GM19372 (cell line): ENCODE measurements at regions not wholly inside any gene's neighbourhood (a gene's known extent, or its start where the extent isn't known, plus 50 kb on each side); places are given as distances from the start of the nearest gene placed in this dataset.
"Not testable (repeated sequence)": the region's sequence is repeated elsewhere in the genome, so short reads cannot be mapped to it uniquely, and the experiment has no call there.

Experiments used
- ATAC-seq: cut with Tn5 transposase; IDR thresholded peaks from one replicate; pipeline ENCODE4 v1.9.1; 2021; ENCODE audit warnings: mild to moderate bottlenecking, low read depth, moderate library complexity; ENCODE audit not compliant: unreplicated experiment

DNA sequence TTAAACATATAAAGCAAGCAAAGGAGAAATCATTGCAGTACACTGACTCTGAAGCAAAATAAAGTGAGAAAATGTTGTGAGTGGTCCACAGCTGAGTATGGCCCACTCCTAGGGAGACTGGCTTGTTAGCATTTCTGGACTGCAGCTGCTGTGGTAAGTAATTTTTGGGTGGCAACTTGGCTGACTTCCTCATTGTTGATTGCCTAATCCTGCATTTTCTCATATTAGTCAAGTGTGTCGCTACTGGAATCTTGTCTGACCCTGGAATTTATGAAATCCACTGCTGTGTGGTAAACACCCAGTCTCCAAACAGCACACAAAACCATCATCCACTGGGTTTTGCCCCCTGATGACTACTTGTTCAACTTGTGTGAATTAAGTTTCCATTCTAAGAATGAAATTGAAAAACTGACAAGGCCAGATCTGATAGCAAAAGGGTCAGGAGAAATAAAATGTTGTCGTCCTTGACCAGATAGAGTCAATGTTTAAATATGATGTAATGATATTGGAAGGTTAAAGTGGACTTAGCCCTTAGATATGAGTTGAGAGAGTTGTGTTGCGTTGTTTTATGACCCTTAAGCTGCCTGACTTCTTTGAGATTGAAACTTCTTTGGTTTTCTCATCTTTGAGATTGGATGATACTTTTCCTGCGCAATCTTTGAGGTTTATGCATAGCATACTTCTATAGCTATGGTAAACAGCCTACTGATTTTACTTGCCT is 106.6 kb upstream of the SEC22B start:
- not testable (repeated sequence) for ATAC-seq

DNA sequence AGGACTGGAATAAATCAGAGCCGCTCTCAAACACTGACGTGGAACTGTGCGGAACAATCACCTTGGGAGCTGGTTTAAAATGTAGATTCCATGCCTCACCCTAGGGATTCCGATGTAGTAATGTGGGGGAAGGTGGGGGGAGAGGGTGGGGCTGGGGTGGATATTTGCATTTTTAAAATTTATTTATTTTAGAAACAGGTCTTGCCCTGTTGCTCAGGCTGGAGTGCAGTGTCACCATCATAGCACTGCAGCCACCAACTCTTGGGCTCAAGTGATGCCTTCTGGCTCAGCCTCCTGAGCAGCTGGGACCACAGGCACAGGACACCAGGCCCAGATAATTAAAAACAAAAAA is 101.9 kb upstream of the SEC22B start:
- ATAC-seq: not testable (repeated sequence)

DNA sequence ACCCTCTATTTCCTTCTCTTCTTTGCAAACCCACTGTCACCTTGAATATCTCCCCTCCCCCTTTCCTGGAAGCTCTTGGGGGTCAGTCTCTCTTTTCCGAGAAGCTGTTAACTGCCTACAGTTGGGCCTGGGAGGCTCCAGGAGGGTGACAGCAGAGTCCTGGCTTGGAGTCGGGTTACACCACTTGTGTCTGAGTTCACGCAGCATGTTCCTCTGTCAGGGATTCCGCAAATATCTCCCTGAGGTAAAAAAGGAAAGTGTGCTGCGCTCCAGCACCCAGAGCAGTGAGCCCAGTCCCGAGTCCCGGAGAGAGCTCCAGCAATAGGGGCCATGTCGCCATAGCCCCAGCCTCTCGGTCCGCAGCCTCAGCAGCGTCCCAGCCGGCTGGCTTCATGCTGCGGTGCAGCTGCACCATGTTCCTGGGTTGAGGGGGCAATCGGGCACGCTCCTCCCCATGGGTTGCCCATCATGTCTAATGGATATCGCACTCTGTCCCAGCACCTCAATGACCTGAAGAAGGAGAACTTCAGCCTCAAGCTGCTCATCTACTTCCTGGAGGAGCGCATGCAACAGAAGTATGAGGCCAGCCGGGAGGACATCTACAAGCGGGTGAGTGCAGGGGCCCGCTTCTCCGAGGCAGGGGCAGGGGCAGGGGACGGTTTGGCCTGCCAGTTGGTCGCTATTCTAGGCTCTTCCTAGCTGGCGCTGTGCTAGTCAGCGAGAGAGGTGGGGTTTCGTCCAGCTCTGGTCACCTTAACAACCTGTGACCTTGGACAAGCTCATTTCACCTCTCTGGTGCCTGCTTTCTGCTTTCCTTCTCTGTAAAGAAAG is 101.3 kb upstream of the SEC22B start:
- ATAC-seq: not testable (repeated sequence)

DNA sequence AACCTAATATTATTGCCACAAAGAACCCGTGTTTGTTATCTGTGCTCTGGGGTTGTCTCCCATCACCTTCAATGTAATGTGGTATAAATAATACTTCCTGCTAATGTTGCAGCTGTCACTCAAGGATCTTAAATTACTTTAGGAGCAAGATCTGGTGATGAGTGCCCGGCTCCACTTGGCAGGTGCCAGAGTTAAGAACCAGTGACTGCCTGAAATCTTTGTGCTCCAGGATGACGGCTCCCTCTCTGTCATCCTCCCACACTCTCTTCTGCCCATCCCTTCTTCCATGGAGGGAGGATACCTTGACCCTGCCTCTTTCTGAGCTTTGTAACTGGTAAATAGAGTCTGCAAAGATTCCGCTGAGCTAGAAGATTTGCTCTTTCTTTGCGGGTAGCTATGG is 100.4 kb upstream of the SEC22B start:
- not testable (repeated sequence) for ATAC-seq

DNA sequence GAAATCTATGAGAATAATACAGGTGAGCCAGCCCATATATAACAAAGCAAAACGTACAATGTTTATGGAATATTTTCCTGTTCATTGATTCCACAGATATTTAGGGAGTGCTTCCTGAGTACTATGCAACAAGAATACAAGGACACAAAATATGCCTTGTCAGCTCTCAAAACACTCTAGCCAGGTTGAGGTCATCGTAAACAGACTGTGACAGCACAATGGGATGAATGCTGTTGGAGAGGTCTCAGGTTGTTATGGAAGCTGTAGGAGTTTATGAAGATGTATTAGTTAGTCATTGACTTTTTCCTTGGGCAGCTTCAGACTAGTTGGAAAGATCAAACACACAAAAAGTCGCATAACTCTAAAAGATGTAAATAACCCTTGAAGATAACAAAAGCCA is 98.1 kb upstream of the SEC22B start:
- ATAC-seq: not testable (repeated sequence)

DNA sequence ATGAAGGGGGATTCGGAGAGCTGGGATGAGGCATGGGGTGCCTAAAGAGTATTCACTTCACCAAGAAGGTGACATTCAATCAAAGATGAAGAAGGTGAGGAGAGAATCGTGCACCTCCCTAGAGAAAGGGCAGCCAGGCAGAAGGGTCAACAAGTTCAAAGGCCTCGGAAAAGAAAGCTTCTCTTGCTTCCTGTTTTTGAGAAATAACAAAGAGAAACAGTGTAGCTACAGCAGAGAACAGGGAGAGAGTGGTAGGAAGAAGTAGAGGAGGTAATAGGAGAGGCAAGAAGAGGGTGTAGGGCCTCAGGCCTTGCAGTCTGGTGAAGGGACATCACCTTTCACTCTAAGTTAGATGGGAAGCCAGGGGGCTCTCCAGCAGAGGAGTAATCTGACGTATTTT is 97.0 kb upstream of the SEC22B start:
- ATAC-seq: not testable (repeated sequence)

DNA sequence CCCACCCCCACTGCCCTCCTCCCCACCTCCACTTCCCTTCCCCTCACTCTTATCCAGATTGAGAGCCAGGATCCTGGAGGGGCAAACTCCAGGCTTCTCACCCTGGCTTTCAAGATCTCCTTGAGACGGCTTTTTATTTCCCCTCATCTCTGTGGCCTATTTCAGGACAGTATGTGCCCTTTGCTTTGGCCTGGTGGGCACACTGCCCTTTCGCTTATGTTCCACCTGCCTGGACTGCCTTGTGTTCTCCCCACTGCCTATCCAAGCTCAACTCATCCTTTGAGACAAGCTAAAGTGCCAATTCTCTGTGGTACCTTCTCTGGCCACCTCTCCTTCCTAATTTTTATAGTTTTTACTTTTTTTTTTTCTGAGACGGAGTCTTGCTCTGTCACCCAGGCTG is 95.9 kb upstream of the SEC22B start:
- ATAC-seq: not testable (repeated sequence)

DNA sequence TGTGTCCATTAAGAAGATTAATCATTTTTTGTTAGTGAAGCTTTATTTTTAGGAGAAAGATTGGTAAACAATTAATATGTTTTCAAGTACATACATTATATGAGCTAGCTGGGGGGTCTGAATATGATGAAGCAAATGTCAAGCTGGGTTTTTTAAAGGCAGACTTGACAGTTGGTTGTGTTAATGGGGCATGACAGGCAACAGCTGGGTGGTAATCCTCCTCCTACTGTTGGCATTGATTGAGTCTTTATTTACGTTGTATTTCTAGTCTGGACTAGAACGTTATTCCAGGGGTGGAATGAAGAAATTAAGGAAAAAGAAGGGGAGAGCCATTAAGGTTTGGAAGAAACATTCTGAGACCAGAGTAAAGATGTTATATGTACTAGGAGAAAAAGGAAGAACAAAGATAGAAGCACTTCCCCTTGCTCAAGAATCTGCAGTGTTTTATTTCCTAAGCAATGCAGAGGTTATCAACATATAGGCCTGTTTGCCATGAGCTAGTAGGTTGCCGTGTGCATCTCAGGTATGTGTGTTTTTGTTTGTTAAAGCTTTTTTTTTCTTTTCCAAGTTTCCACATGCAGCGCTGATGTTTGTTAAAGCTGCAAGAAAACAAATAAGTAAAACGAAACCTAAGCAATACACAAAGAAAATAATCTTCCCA is 95.4 kb upstream of the SEC22B start:
- not testable (repeated sequence) for ATAC-seq

DNA sequence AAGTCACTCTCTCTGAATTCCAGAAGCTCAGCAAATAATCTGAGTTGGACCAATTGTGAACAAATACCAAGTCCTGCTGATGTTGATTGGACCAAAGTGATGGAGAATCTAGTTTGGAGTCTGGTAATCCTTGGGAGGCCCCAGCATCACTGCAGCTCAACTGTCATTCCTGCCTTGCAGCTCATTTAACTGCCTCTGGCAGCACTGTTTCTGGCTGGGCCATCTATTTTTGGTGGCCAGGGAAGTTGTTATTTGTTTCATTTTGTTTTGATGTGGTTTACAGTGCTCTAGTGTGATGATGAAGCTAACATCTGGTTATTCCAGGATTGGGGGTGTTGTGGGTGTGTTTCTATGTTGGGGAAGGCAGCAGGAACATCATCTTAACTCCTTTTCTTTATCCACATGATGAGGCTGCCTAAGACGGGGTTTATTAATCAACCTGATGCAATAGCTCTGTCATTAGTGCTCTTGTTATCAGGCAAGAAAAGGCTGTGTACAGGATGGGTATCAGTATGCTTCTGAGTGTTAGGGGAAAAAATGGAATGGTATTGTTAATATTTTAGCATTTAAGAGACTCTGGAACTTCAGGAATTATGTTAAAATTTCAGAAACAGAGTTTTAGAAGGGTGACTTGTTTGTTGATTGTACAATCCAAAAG is 91.7 kb upstream of the SEC22B start:
- ATAC-seq: not testable (repeated sequence)

DNA sequence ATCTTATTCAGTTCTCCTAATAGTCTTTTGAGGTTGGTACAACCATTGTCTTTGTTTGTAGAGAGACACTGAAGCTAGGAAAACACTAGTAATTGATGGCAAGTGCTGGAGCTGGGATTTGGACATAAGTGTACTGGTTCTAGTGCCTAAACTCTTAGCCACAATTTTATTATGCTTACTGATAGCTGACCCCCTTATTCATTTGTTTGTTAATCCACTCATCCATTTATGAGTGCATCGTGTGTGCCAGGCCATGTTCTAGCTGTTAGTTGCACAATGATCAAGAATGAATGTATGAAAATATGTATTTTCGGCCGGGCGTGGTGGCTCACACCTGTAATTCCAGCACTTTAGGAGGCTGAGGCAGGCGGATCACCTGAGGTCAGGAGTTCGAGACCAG is 88.2 kb upstream of the SEC22B start:
- ATAC-seq: not testable (repeated sequence)

DNA sequence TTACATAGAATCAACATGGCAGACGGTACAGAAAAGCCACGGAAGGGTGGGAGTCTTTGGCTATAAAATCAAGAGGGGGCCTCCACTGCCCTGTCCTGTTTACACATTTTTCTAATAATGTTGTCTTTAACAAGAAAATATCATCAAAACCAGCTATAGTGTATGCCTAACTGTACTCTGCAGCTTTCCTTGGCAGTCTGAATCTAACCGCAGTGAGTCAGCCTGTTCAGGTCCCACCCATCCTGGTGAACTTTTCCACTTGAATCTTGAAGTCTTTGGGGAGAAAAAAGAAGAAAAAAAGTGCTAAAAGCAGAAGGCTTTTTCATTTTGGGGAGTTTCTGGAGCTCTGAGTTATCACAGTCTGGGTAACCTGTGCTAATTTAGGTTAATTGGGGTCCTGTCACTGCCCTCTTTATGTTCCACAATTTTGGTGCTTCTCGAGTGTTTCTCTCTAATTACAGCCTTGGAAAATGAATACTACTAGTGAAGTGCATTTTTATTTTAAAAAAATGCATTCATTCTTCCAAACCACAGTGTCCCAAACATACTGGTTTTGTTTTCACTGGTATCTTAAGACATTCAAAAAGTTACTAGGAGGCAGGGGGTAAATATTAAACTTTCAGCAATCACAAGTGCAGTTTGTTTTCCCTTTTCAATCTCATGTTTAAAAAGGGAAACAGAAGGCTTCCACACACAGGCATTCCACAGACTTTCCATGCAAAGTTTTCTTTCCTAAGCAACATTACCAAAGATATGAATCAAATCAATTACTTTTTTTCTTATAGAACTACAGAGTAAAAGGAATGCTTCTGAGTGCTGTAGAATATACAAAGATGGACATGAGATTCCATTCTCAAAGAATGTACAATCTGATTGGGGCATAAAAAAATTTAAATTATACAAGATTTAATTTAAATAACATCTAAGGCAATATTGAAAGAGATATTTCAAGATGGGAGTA is 86.8 kb upstream of the SEC22B start:
- ATAC-seq: not testable (repeated sequence)

DNA sequence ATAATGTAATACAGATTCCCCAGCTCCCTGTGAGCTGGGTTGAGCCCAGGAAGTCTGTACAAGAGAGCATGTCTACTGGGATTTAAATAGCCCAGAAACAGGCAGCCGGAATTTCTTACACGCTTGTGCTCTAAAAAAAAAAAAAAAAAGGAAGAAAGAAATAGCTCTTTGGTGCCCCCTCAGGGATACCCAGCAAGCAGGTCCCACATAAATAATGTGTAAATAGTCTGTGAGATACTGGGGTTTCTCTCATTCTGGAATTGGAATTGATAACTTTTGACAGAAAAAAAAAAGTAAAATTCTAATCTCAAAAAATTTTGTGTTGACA is 81.4 kb upstream of the SEC22B start:
- ATAC-seq: not testable (repeated sequence)

DNA sequence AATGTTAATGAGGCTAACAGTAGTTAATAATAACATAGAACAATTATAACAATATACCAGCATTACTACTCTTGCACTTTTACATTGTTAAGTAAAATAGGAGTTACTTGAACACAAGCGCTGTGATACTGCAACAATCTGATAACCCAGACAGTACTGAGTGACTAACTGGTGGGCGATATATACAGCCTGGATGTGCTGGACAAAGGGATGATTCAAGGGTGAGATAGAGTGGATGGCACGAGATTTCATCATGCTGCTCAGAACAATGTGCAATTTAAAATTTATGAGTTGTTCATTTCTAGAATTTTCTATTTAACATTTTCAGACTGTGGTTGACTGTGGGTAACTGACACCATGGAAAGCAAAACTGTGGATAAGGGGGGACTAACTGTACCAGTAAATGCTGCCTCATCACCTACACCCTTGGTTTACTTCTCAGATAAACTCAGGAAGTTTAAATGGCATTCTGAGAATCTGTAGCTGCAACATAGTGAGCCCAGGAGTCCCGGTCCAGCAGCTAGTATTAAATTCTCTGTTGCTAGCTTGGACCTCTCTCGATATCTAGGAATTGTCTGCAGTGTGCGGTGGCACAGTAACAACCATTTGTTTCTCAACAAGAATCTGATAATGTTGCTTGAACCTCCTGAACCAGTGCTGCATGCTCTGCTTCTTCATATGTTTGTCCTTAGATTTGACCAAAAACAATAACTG is 80.9 kb upstream of the SEC22B start:
- not testable (repeated sequence) for ATAC-seq

DNA sequence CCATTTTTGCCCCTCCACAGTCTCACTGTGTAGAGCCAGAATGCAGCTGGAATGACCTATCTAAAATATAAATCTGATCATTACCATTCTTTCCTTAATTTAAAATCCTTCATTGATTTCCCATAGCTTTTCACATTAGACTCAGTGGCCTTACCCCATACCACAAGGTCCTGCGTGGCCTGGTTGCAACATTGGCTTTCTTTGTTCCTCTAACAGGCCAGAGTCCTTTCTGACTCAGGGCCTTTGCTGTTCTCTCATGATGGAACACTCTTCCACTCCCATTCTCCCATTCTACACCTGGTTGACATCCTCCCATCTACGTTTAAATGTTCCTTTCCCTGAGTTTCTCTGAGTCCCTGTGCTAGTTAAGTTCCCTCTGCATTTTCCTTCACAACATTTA is 74.4 kb upstream of the SEC22B start:
- ATAC-seq: not testable (repeated sequence)

DNA sequence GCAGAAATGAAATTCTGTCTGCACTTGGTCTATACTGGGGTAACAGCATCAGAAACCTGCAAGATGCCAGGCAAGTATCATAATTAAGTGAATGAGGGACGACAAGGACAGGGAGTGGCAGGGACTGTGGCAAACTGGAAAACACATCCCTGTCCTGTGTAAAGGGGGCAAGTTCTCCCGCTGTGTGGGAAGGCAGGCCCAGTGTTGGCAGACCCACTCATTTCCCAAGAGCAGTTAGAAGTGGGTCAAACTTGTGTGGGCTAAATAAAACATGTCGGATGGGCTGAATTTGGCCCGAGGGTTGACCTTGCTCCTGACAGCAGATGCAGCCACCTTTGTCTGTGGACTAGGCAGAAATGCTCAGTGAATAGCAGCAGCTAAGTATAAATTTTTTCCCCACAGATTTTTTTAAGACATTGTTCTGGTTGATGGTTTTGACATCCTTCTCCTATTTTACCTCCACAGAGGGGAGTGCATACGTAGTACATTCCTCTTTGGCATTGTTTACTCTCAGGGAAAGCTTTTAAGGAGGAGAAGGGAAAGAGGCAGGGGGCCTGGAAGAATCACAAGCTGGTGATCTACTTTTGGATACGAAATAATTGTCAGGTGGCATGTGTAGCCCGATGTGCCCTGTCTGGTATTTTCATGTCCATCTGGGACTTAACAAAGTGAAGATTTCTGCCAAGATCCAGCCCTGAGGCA is 72.6 kb upstream of the SEC22B start:
- ATAC-seq: not testable (repeated sequence)

DNA sequence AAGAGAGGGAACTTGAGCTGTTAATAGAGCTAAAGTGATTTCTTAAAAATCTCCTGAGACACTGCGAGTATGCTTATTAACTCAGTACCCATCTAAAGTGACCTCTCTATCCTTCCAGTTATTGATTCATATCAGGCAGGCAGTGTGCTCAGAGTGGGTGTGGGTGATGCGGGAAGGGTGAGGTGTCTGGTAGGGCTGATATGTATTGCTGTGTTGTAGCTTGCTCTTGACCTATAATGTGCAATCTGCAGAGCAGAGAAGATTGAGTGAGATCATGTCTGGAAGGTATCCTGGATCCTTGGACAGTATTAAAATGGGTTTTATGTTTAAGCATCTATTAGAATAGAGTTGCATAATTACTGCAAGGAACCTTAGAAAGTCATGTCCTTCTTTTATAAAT is 71.9 kb upstream of the SEC22B start:
- ATAC-seq: not testable (repeated sequence)

DNA sequence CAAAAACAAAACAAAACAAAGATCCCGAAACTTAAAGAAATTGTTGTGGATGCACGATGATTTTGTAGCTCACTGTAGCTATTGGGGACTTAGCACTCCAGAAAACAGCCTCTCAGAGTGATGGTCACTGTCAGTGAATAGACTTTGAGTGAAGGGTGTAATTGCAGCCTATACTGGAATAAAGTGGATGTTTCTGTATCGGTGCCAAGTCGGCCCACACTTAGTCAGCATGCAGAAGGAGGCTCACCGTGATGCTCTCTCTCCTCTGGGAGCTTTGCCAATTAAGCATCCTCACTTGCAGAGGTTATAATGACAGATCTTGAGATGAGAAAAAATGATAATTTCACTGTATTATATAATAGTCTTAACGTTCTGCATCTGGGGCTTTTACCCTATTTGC is 67.5 kb upstream of the SEC22B start:
- ATAC-seq: not testable (repeated sequence)

DNA sequence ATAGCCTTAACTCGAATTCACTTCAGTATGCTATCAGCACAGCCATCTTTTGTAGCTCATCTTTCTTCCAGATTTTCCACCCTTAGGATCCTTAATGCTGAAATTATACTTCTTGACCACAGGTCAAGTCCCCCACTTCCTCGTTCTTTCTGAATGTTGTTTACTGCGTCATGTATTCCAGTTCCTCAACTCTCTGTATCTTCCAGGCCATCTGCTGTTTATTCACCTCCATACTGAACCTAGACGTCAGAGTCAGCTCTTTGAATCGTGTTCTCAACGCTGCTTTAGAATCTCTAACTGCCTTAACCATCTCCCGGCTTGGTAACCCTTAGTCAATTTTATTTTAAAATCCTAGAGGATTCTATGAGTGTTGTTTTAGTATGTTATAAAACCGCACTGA is 66.3 kb upstream of the SEC22B start:
- ATAC-seq: not testable (repeated sequence)

DNA sequence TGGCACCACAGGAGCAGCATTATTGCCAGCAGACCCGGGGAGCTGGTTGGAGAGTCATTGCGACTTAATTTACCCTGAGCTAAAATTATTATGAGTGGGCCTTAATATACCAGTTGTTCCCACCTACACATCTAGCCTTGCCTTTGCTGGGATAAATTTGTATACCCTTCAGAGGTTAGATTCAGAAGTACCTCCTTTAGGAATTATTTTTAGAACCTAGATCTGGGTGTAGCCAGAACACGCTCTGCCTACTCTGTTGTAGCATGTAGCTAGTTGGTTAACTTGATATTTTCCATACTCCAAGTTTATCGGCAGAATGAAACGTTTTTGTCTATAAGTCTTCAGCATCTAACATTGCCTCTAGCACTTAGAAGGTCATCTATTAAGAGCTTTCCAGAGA is 65.5 kb upstream of the SEC22B start:
- not testable (repeated sequence) for ATAC-seq
